SH-SY5Y (cell line): ENCODE measurements at regions not wholly inside any gene's neighbourhood (a gene's known extent, or its start where the extent isn't known, plus 50 kb on each side); places are given as distances from the start of the nearest gene placed in this dataset.

Experiments
- GATA2 ChIP-seq: IDR thresholded peaks from 2 replicates; pipeline ENCODE4 v1.6.1; 2011; ENCODE audit warnings: mild to moderate bottlenecking, low read depth, low read length
- GATA3 ChIP-seq: IDR thresholded peaks from 2 replicates; pipeline ENCODE4 v1.6.1; 2011; ENCODE audit warnings: low read depth, mild to moderate bottlenecking, low read length, moderate library complexity

- TF ChIP-seq GATA2 (no peak), GATA3 (no peak)
Measured at GRCh38 chr3:151579571-151580270, 118.9 kb upstream of the IGSF10 start.
